ENCODE measurements at regions not wholly inside any gene's neighbourhood (a gene's known extent, or its start where the extent isn't known, plus 50 kb on each side); places are given as distances from the start of the nearest gene placed in this dataset.

DNA sequence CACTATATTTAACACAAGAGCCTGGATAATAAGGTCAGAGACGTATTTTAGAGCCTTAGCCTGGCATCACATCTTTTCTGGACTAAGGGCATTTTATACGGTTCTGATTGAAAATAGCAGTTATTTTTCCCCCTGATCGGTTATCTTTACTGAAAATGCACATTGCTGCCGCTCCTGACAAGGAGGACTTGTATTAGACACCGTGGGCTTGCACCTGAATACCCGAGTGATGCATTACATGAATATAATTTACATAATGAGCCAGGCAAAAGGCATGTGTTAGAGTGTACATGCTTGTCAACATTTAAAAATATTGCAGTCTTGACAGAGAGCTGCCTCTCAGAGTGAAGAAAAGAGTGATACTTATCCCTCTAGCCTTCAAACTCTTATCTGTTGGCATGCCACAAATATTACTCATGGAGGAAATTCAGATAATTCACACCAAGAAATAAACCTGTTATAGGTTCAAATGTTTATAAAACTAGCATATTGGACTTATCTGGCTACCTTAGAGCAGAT is 470.5 kb upstream of the ETAA1 start (continued):
- peak; percentile 43 for TF ChIP-seq SMC3 (conservative IDR thresholded peaks at IDR 0.05; ENCODE audit: poor library complexity)

DNA sequence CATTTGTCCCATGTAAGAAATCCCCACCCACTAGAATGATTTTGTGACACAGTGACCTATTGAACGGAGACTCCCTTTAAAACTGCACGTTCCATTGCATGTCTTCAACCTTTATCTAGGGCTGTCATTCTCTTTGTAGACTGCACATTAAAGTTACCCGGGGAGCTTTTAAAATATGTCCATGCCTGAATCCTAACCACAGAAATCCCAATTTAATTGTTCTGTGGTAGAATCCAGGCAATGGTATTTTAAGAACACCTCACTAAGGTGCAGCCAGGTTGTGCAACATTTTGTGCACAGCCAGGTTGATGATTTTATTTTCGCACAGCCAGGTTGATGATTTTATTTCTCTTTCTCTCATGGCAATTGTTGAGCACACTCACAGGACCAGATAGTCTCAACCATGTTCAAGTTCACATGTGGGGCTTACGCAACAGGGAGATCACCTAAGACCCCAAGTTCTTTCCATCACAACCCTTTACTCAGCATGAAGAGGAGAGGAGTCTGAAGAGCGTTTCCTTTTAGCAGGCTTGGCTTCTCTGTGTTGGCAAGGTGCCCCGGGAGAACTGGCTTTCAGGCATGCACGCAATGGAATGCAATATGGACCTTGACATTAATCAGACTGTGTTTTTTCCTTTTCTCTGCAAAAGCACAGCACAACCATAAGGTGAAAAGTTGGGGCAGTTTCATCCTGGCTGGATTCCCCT is 467.3 kb upstream of the ETAA1 start:
- Histone ChIP-seq H2AFZ (ENCODE audit: low read depth, low read length) (no peak overlapping the region), H3K36me3 (ENCODE audit: insufficient read depth, low read length) (no peaks in the 10 kb centered on the region), H3K4me3 (ENCODE audit: low read length) (no peak overlapping the region), H3K9me2 (ENCODE audit: insufficient read depth, low read length) (no peaks in the 10 kb centered on the region), H3K79me2 (replicated peaks; ENCODE audit: insufficient read depth, low read length) (no peaks in the 10 kb centered on the region), H3K9ac (ENCODE audit: low read length) (no peak overlapping the region), H4K20me1 (ENCODE audit: insufficient read depth) (no peaks in the 10 kb centered on the region), H3F3A (ENCODE audit: insufficient read depth, low read length, poor library complexity, severe bottlenecking) (peaks cover 4% of the 10 kb centered on the region), H3K9me3 (ENCODE audit: low read length) (no peaks in the 10 kb centered on the region), H3K27ac (ENCODE audit: low read length) (no peak overlapping the region), H3K27me3 (ENCODE audit: insufficient read depth, low read depth, low read length) (no peaks in the 10 kb centered on the region), H3K4me2 (ENCODE audit: low read length) (no peak overlapping the region)
- TF ChIP-seq SMC3 (conservative IDR thresholded peaks at IDR 0.05; ENCODE audit: poor library complexity) (no peak), TAF1 (IDR thresholded peaks at IDR 0.05; ENCODE audit: low read depth) (no peak), POLR2AphosphoS5 (IDR thresholded peaks at IDR 0.05) (no peak), EP300 (conservative IDR thresholded peaks at IDR 0.05; ENCODE audit: poor library complexity, severe bottlenecking) (no peak), MXI1 (conservative IDR thresholded peaks at IDR 0.05; ENCODE audit: poor library complexity, severe bottlenecking) (no peak), EZH2 (IDR thresholded peaks at IDR 0.05; ENCODE audit: borderline replicate concordance, insufficient read depth, low read length, poor library complexity, severe bottlenecking) (no peak), REST (IDR thresholded peaks at IDR 0.05; ENCODE audit: borderline replicate concordance) (no peak), RAD21 (conservative IDR thresholded peaks at IDR 0.05) (no peak), CTCF (IDR thresholded peaks at IDR 0.05; ENCODE audit: poor library complexity, severe bottlenecking) (no peak)
